RWPE2 (cell line): ENCODE measurements at regions not wholly inside any gene's neighbourhood (a gene's known extent, or its start where the extent isn't known, plus 50 kb on each side); places are given as distances from the start of the nearest gene placed in this dataset.
"Not testable (repeated sequence)": the region's sequence is repeated elsewhere in the genome, so short reads cannot be mapped to it uniquely, and the experiment has no call there.

ENCODE experiments used
- ATAC-seq: fragments of 200-7000 bp; cut with Tn5 transposase; 3 replicates; pipeline ENCODE4 v1.9.1; 2021; ENCODE audit warnings: low read depth
- DNase-seq: peaks from one replicate; pipeline ENCODE4 v3.0.0-alpha.2; 2020; ENCODE audit warnings: low spot score
- H3K27ac ChIP-seq: fragments of 450-650 bp; 2 replicates; pipeline ENCODE4 v1.5.1; 2017; ENCODE audit warnings: mild to moderate bottlenecking; ENCODE audit not compliant: poor library complexity, severe bottlenecking
- H3K27me3 ChIP-seq: fragments of 250-450 bp; sonication (Bioruptor Pico); 2 replicates; pipeline ENCODE4 v1.5.1; 2021; ENCODE audit warnings: mild to moderate bottlenecking, moderate library complexity; ENCODE audit not compliant: insufficient read depth, poor library complexity, severe bottlenecking
- H3K36me3 ChIP-seq: fragments of 250-450 bp; sonication (Bioruptor Pico); 2 replicates; pipeline ENCODE4 v1.5.1; 2020; ENCODE audit warnings: low read depth, mild to moderate bottlenecking, moderate library complexity
- H3K4me1 ChIP-seq: fragments of 250-450 bp; sonication (Bioruptor Pico); 2 replicates; pipeline ENCODE4 v1.5.1; 2021; ENCODE audit warnings: mild to moderate bottlenecking, moderate library complexity; ENCODE audit not compliant: insufficient read depth, poor library complexity, severe bottlenecking
- H3K4me3 ChIP-seq: fragments of 250-450 bp; sonication (Bioruptor Pico); 2 replicates; pipeline ENCODE4 v1.5.1; 2021; ENCODE audit warnings: mild to moderate bottlenecking, moderate library complexity; ENCODE audit not compliant: severe bottlenecking
- H3K9me3 ChIP-seq: fragments of 250-450 bp; sonication (Bioruptor Pico); 2 replicates; pipeline ENCODE4 v1.5.1; 2021; ENCODE audit warnings: mild to moderate bottlenecking, moderate library complexity; ENCODE audit not compliant: severe bottlenecking
- TF ChIP-seq, protein P1 (sequence below): fragments of 450-650 bp; IDR thresholded peaks from one replicate; pipeline ENCODE4 v1.5.1; 2017; ENCODE audit warnings: mild to moderate bottlenecking, moderate library complexity; ENCODE audit not compliant: poor library complexity, severe bottlenecking

DNA sequence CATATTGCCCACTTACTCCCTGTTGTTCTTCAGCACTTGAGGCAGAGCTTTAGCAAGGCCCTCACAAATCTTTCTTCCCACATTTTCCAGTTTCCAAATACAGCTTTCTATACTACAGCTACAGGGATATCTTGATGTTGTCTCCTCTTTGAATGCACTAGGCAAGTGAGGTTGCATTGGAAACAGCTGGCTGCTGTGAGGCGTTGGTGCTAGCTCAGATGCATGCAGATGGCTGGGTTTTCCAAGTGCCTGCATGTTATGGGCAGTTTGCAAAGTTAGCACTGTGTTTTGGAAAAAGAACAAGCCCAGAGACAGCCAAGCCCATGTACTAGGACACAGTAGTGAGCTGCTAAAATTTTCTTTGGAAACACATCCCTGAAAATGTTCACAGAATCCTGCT, 315.1 kb upstream of the RASGEF1B start:
- no peaks in the 10 kb centered on the region for H3K4me1 ChIP-seq
- no peak overlapping the region for H3K4me3 ChIP-seq
- no peaks in the 10 kb centered on the region for H3K9me3 ChIP-seq
- DNase-seq (no peak), ATAC-seq (no peak)
- no peak overlapping the region for H3K27ac ChIP-seq
- H3K36me3 ChIP-seq = no peaks in the 10 kb centered on the region
- TF ChIP-seq, protein P1, sequence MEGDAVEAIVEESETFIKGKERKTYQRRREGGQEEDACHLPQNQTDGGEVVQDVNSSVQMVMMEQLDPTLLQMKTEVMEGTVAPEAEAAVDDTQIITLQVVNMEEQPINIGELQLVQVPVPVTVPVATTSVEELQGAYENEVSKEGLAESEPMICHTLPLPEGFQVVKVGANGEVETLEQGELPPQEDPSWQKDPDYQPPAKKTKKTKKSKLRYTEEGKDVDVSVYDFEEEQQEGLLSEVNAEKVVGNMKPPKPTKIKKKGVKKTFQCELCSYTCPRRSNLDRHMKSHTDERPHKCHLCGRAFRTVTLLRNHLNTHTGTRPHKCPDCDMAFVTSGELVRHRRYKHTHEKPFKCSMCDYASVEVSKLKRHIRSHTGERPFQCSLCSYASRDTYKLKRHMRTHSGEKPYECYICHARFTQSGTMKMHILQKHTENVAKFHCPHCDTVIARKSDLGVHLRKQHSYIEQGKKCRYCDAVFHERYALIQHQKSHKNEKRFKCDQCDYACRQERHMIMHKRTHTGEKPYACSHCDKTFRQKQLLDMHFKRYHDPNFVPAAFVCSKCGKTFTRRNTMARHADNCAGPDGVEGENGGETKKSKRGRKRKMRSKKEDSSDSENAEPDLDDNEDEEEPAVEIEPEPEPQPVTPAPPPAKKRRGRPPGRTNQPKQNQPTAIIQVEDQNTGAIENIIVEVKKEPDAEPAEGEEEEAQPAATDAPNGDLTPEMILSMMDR = no peak
- no peaks in the 10 kb centered on the region for H3K27me3 ChIP-seq

DNA sequence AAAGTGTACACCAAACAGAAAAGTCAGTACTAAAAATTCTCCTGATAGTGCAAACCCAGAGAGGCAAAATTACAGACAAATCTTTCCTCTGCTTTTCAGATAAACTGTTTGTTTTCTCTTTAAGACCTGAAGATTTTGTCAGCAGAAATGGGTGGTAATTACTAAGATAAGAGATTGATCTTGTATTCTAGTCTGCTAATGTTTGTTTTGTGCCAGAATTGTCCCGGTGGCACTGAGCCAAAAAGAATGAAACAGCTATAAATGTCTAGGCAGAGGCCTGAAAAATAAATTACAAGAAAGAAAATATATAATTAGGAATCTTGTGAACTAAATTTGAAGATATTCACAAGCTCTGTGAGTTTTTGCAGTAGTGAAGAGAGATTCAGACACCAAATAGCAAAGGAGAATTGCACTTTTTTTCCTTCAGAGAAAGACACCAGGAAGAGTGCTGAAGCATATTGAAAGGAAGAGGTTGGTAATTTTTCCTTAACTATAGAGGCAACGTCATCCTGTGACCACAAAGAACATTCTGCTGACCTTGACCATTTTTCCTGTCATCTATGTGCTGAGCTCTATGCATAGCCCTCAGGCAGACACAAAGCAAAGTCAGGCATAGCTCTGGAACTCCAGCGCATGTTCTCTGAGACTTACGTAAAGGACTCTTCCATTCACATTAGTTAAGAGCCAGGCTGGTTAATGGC, 314.5 kb upstream of the RASGEF1B start:
- Histone ChIP-seq H3K36me3 (no peaks in the 10 kb centered on the region), H3K27me3 (no peaks in the 10 kb centered on the region), H3K27ac (no peak overlapping the region), H3K9me3 (no peaks in the 10 kb centered on the region), H3K4me1 (no peaks in the 10 kb centered on the region), H3K4me3 (no peak overlapping the region)
- TF ChIP-seq, protein P1 = no peak
- ATAC-seq (peak; percentile 14; the same call in 1 of the 3 replicates), DNase-seq (no peak)

DNA sequence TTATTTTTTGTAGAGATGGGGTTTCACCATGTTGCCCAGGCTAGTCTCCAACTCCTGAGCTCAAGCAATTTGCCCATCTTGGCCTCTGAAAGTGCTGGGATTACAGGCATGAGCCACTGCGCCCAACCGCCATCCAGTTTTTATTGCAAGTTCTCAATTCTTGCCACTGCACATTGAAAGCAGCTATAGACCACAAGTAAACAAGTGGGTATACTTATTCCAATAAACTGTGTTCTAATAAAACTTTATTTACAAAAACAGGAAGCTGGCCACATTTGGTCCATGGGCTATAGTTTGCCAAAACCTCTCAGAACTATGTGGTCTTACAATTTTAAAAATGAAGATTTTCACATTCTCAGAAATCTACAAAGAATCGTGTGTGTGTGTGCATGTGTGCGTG, 313.6 kb upstream of the RASGEF1B start:
- no peaks in the 10 kb centered on the region for H3K9me3 ChIP-seq
- H3K4me3 ChIP-seq = no peak overlapping the region
- H3K36me3 ChIP-seq = no peaks in the 10 kb centered on the region
- no peak overlapping the region for H3K27ac ChIP-seq
- no peak for ATAC-seq
- H3K27me3 ChIP-seq = no peaks in the 10 kb centered on the region
- no peaks in the 10 kb centered on the region for H3K4me1 ChIP-seq
- TF ChIP-seq, protein P1 = no peak
- no peak for DNase-seq

DNA sequence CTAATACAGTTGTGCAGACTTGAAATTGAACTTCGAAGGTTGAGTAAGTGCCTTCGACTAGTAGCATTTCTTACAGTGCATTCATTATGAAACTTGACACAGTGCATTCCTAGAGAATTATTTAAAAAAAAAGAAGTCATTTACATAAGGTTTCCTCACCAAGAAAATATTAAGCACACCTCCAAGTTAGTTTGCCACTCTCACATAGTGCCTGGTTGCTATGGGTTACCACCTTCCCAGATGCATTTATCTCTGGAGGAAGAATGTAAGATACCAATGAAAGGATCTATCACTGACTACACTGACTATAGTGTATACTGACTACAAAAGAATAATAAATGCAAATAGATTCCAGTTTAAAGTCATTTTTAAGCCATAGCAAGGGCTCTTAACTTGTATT, 311.9 kb upstream of the RASGEF1B start:
- TF ChIP-seq, protein P1 = no peak
- no peak overlapping the region for H3K4me3 ChIP-seq
- H3K27me3 ChIP-seq = no peaks in the 10 kb centered on the region
- H3K9me3 ChIP-seq = no peaks in the 10 kb centered on the region
- H3K36me3 ChIP-seq = no peaks in the 10 kb centered on the region
- no peak for DNase-seq
- ATAC-seq = no peak
- no peak overlapping the region for H3K27ac ChIP-seq
- no peaks in the 10 kb centered on the region for H3K4me1 ChIP-seq

DNA sequence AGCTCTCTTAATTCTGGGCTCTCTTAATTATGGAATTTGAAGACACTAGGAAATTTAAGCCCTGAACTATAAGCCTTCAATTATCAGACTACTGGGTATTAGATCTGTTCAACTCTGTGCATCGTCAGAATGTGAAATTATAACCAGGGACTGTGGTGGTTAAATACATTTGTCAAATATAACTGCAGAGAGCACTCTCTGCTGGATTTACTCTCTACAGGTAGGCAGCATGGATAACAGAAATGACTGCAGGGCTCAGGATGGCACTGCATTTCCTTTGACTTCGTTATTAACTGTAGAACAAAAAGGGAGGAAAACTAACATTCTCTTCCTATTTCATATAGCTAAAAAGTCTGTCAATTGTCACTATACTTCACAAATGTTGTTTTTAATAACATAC, 310.1 kb upstream of the RASGEF1B start:
- TF ChIP-seq, protein P1 = no peak
- ATAC-seq (no peak), DNase-seq (no peak)
- H3K4me3 ChIP-seq = no peak overlapping the region
- no peaks in the 10 kb centered on the region for H3K36me3 ChIP-seq
- no peaks in the 10 kb centered on the region for H3K4me1 ChIP-seq
- no peak overlapping the region for H3K27ac ChIP-seq
- H3K9me3 ChIP-seq = no peaks in the 10 kb centered on the region
- H3K27me3 ChIP-seq = no peaks in the 10 kb centered on the region

DNA sequence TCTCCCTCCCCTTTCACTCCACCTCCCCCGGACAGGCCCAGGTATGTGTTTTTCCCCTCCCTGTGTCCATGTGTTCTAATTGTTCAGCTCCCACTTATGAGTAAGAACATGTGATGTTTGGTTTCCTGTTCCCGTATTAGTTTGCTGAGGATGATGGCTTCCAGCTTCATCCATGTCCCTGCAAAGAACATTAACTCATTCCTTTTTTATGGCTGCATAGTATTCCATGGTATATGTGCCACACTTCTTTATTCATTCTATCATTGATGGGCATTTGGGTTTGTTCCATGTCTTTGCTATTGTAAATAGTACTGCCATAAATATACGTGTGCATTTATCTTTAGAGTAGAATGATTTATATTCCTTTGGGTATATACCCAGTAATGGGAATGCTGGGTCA, 306.0 kb upstream of the RASGEF1B start:
- not testable (repeated sequence) for DNase-seq, H3K4me3 ChIP-seq, H3K4me1 ChIP-seq, H3K27ac ChIP-seq, H3K9me3 ChIP-seq, ATAC-seq, H3K36me3 ChIP-seq, H3K27me3 ChIP-seq
